ENCODE measurements at regions not wholly inside any gene's neighbourhood (a gene's known extent, or its start where the extent isn't known, plus 50 kb on each side); places are given as distances from the start of the nearest gene placed in this dataset.

DNA sequence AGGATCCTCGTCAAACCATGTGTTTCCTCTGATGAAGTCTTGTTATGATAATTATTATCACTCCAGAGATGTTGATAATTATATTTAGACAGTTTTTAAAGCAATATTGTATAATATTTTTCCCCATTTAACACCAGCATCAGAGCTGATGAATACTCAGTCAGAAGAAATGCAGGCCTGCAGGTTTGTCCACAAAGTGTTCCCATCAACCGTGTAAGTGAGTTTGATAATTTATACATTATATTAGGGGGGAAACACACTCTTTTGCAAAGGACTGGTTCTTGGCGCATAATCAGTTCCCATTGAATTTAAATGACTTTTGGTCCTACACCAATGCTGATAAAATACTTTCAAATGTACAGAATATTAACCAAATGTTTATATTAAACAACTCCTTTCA is 454.8 kb downstream of the TOX3 start:
- no peak for TF ChIP-seq POLR2A (IDR thresholded peaks at IDR 0.05)
- no peak for TF ChIP-seq CTCF (IDR thresholded peaks at IDR 0.05 in 8 of 11, conservative IDR thresholded peaks at IDR 0.05 in 3 of 11)
- no peak for TF ChIP-seq POLR2AphosphoS5 (IDR thresholded peaks at IDR 0.05)
